ENCODE measurements at regions not wholly inside any gene's neighbourhood (a gene's known extent, or its start where the extent isn't known, plus 50 kb on each side); places are given as distances from the start of the nearest gene placed in this dataset.

DNA sequence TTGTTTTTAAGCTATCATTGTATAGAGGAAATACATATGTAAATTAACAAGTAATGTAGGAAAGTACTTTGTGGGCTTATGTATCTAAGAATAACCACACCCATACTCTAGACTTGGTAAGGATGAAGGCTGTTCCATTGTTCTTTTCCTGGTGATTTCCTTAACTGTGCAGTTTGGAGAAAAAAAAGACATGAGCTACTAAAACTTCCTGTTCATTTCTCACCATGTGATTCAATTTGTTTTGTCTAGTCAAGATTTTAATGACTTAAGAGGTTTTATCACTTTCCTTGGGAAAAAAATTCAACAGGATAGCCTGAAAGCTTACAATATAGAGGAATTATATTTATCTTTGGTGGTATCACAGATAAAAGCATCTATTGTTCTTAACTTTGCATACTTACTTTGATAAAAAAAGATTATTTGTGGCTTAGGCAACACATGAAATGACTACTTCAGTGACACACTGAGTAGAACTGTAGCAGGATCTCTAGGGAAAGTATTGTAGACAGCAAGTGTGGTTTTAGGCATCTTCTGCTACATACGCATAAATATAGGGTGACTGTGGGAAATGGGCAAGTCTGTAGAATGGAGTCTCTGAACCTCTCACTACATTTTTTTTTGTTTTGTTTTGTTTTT, 80.3 kb downstream of the GJA1 start:
- no peak overlapping the region for H3K4me3 ChIP-seq (ENCODE audit: low read depth, low read length)
- TF ChIP-seq, protein P1, sequence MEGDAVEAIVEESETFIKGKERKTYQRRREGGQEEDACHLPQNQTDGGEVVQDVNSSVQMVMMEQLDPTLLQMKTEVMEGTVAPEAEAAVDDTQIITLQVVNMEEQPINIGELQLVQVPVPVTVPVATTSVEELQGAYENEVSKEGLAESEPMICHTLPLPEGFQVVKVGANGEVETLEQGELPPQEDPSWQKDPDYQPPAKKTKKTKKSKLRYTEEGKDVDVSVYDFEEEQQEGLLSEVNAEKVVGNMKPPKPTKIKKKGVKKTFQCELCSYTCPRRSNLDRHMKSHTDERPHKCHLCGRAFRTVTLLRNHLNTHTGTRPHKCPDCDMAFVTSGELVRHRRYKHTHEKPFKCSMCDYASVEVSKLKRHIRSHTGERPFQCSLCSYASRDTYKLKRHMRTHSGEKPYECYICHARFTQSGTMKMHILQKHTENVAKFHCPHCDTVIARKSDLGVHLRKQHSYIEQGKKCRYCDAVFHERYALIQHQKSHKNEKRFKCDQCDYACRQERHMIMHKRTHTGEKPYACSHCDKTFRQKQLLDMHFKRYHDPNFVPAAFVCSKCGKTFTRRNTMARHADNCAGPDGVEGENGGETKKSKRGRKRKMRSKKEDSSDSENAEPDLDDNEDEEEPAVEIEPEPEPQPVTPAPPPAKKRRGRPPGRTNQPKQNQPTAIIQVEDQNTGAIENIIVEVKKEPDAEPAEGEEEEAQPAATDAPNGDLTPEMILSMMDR (IDR thresholded peaks at IDR 0.05; ENCODE audit: borderline replicate concordance, insufficient read depth, low read depth, low read length), result no peak

DNA sequence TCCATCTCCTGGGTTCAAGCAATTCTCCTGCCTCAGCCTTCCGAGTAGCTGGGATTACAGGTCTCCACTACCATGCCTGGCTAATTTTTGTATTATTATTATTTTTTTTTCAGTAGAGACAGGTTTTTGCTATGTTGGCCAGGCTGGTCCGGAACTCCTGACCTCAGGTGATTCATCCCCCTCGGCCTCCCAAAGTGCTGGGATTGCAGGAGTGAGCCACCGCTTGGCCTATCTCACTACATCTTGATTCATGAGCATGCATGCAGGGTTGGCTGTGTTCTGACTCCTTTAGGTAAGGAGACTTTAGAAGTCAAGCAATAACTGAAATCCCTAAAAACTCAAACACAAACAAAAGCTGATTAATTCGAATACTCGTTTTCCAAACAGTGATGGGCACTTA, 80.9 kb downstream of the GJA1 start:
- TF ChIP-seq, protein P1 (IDR thresholded peaks at IDR 0.05; ENCODE audit: borderline replicate concordance, insufficient read depth, low read depth, low read length), result no peak

DNA sequence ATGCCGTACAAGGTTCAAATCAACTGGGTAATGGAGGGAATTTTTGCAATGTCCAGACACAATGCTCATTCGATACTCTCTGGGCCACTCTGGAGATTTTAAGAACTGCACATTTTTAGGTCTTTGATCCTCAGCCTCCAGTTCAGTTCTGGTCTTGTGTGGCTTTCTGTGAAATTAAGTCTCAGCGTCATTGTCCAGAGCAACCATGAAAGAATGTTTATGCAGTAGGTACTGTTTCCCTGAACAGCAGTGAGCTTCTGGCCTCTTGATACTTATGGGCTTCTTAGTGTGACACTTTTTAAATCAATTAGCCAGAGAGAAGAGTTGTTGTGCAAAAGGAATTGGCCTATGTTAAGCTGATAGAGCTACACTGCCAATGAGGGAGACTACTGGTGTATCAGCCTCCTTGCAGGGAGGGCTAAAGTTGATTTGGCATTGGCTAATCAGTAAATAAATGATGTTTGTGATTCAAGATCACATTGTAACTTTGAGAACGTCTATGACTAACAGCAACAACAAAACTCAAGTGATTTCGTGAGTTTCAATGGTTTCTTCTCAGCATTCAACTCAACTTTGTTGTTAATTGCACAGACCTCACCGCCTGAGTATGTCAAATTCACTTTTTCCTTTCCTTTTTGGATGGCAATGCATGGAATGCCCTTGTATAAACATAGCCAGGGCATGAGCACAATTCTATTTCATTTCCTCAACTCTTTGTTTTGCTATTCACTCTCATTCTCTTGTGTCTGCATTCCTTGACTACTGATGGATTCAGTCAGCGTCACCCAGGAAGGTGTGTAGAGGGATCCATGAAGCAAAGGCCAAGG, 85.1 kb downstream of the GJA1 start:
- TF ChIP-seq, protein P1 (IDR thresholded peaks at IDR 0.05; ENCODE audit: borderline replicate concordance, insufficient read depth, low read depth, low read length), result no peak
- no peak overlapping the region for H3K4me3 ChIP-seq (ENCODE audit: low read depth, low read length)

More for the DNA sequence above, 80.9 kb downstream of the GJA1 start:
- H3K4me3 ChIP-seq (ENCODE audit: low read depth, low read length), result no peak overlapping the region

DNA sequence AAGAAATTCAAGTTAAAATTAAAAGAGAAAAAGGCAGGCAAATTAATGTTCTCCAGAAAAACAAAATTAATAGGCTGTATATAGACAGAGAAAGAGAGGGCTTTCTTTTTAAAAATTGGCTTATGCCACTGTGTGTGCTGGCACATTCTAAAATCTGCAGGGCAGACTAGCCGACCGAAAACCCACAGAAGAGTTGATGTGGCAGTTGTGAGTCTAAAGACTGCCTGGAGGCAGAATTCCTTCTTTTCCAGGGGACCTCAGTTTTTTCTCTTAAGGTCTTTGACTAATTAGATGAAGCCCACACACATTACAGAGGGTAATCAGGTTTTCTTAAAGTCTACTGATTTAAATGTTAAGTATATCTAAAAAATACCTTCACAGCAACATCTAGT, 85.7 kb downstream of the GJA1 start:
- TF ChIP-seq, protein P1 (IDR thresholded peaks at IDR 0.05; ENCODE audit: borderline replicate concordance, insufficient read depth, low read depth, low read length), result no peak
- no peak overlapping the region for H3K4me3 ChIP-seq (ENCODE audit: low read depth, low read length)

DNA sequence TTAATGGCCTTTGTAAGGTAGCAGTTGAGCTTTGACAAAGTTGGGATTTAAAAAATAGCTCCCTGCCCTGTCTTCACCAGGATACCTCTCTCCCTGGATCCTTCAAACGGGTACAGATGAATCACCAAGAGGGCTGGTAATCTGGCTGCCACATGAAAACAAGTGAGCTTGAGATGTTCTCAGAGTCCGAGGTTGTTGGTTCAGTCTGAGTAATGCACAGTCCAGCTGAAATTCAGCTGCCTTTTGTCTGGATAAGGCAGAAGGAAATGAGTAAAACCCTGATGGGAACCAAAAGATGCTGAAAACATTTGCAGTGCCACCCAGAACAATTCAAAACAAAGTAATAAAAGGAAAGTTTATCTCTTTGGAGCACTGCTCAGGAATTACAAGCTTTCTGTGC, 86.8 kb downstream of the GJA1 start:
- H3K4me3 ChIP-seq (ENCODE audit: low read depth, low read length), result no peak overlapping the region
- TF ChIP-seq, protein P1 (IDR thresholded peaks at IDR 0.05; ENCODE audit: borderline replicate concordance, insufficient read depth, low read depth, low read length), result no peak

DNA sequence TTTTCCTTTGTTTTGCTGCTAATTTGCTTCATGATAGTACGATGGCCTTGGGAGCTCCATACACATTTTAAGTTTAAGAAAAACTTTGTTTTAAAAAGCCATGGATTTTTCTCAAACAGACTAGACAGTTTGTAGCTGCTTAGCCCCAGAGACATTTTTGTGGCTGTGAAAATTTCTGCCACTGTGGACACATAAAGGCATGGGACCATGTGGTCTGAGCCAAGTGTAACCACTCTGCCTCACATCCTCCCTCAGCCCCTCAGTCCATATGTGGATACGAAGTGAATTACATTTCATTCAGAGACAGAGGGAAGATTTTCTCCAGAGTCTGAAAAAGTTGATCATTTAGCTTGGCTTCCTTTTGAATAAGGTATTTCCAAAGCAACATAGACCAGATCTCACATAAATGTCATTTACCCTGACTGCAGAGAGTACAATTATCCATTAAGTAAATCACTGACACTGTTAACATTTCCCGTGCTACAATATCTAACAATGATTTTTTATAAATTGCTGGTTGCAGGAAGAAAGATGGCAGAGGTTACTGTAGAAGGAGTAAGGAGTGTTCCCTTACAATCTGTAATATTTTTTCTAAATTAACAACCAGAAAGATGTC, 87.4 kb downstream of the GJA1 start:
- TF ChIP-seq, protein P1 (IDR thresholded peaks at IDR 0.05; ENCODE audit: borderline replicate concordance, insufficient read depth, low read depth, low read length), result no peak
- H3K4me3 ChIP-seq (ENCODE audit: low read depth, low read length), result no peak overlapping the region
